K562 (cell line): ENCODE measurements at regions not wholly inside any gene's neighbourhood (a gene's known extent, or its start where the extent isn't known, plus 50 kb on each side); places are given as distances from the start of the nearest gene placed in this dataset.

Experiments used
- ATAC-seq: fragments of 200-7000 bp; cut with Tn5 transposase; 3 replicates; pipeline ENCODE4 v1.9.1; 2020; ENCODE audit warnings: moderate library complexity
- BruUV-seq: library from RNA; stranded (reverse); fragments of 400-500 nt; replicated peaks from 2 replicates; lab custom pipeline; 2021; lab: Mats Ljungman, UMichigan
- CTCF ChIA-PET: fragments of 300-600 bp; formaldehyde crosslinking; extraction: SDS; loops from one replicate; lab custom pipeline; 2021; ENCODE audit warnings: low intra/inter-chr PET ratio; lab: Yijun Ruan, JAX
- POLR2A ChIA-PET: fragments of 300-600, 350-650 bp; sonication (Branson Sonifier 250); formaldehyde crosslinking; extraction: SDS; loops from one replicate; lab custom pipeline; 2021; ENCODE audit warnings: antibody characterized with exemption, inconsistent platforms; lab: Yijun Ruan, JAX
- DNase-seq, 4 experiments: peaks; one replicate each; pipeline versions ENCODE4 v3.0.0 to v3.0.0-alpha.2; 2011 to 2018; ENCODE audit warnings: low spot score in 3 of 4, mixed read lengths in 3 of 4; ENCODE audit errors: extremely low read depth in 1 of 4
- FAIRE-seq: peaks from 2 replicates; lab custom pipeline; 2011; peaks lifted over from hg19 to GRCh38; lab: Jason Lieb, UNC
- H2AFZ ChIP-seq: 2 replicates; pipeline ENCODE4 v1.6.0; 2011; ENCODE audit warnings: low read depth, low read length, control low read depth, inconsistent platforms
- H3K27ac ChIP-seq: fragments of 200-600 bp; 3 replicates; pipeline ENCODE4 v1.8.0; 2011; ENCODE audit warnings: low read depth, mild to moderate bottlenecking, control low read depth, inconsistent platforms, low read length, moderate library complexity, mixed read lengths; ENCODE audit errors: extremely low read depth
- H3K27me3 ChIP-seq, 2 experiments: fragments of 300-600 bp in 1 of 2; 2 replicates in 1 of 2; 3 replicates in 1 of 2; pipeline versions ENCODE4 v1.6.0 to v1.8.0; 2011; ENCODE audit warnings: inconsistent platforms in 2 of 2, low read length in 2 of 2, mild to moderate bottlenecking in 1 of 2, mixed read lengths in 1 of 2, moderate library complexity in 1 of 2; ENCODE audit not compliant: control insufficient read depth in 2 of 2, insufficient read depth in 2 of 2
- H3K36me3 ChIP-seq: fragments of 300-600 bp; 3 replicates; pipeline ENCODE4 v1.8.0; 2011; ENCODE audit warnings: mild to moderate bottlenecking, low read length, inconsistent platforms; ENCODE audit not compliant: control insufficient read depth, insufficient read depth
- H3K4me1 ChIP-seq, 2 experiments: fragments of 200-600 bp in 1 of 2; replicated peaks in 1 of 2; 2 replicates in 1 of 2; 3 replicates in 1 of 2; pipeline versions ENCODE4 v1.5.1 to v1.8.0; 2011; ENCODE audit warnings: inconsistent platforms in 2 of 2, low read length in 2 of 2, mild to moderate bottlenecking in 1 of 2, mixed read lengths in 1 of 2, moderate library complexity in 1 of 2; ENCODE audit not compliant: control insufficient read depth in 2 of 2, insufficient read depth in 2 of 2
- H3K4me2 ChIP-seq: 2 replicates; pipeline ENCODE4 v1.6.1; 2011; ENCODE audit warnings: low read length, control low read depth, inconsistent platforms, mixed read lengths; ENCODE audit not compliant: insufficient read depth
- H3K4me3 ChIP-seq: fragments of 200-600 bp; sonication (generic), shearing (Covaris generic); 2 replicates; pipeline ENCODE4 v1.5.1; 2016; ENCODE audit warnings: control low read depth, inconsistent platforms
- H3K79me2 ChIP-seq: fragments of 200-600 bp; 3 replicates; pipeline ENCODE4 v1.8.0; 2011; ENCODE audit warnings: low read length, inconsistent platforms; ENCODE audit not compliant: control insufficient read depth, insufficient read depth
- H3K9ac ChIP-seq, 2 experiments: 2 replicates each; pipeline versions ENCODE4 v1.6.0 to v1.6.1; 2011; ENCODE audit warnings: low read depth in 2 of 2, low read length in 2 of 2, control low read depth in 1 of 2, inconsistent platforms in 1 of 2, mild to moderate bottlenecking in 1 of 2, mixed read lengths in 1 of 2; ENCODE audit not compliant: insufficient read depth in 1 of 2
- H3K9me1 ChIP-seq: one replicate; pipeline ENCODE4 v1.6.0; 2011; ENCODE audit warnings: inconsistent platforms, mild to moderate bottlenecking, low read length, moderate library complexity; ENCODE audit not compliant: control insufficient read depth, insufficient read depth
- H3K9me3 ChIP-seq: replicated peaks from 2 replicates; pipeline ENCODE4 v1.5.1; 2011; ENCODE audit warnings: low read depth, low read length, inconsistent platforms; ENCODE audit not compliant: control insufficient read depth, insufficient read depth
- H4K20me1 ChIP-seq: replicated peaks from 2 replicates; pipeline ENCODE4 v1.6.1; 2011; ENCODE audit warnings: low read length, inconsistent platforms, mixed read lengths; ENCODE audit not compliant: control insufficient read depth, insufficient read depth
- GABPB1 ChIP-seq: sonication (generic); formaldehyde crosslinking; IDR thresholded peaks from 2 replicates; pipeline ENCODE4 v1.8.0; 2022; ENCODE audit warnings: mild to moderate bottlenecking, missing genetic modification reagents
- HSF4 ChIP-seq: fragments of 250-450 bp; sonication (Bioruptor Pico); IDR thresholded peaks from 2 replicates; pipeline ENCODE4 v2.1.2; 2022; ENCODE audit warnings: mild to moderate bottlenecking, moderate library complexity, borderline replicate concordance
- JUN ChIP-seq, 2 experiments: sonication (generic) in 1 of 2; formaldehyde crosslinking in 1 of 2; IDR thresholded peaks; 2 replicates each; pipeline versions ENCODE4 v1.6.1 to v1.8.0; 2012 to 2022; ENCODE audit warnings: borderline replicate concordance in 2 of 2, mild to moderate bottlenecking in 2 of 2, improper control_type of control experiment in 1 of 2, low read depth in 1 of 2, low read length in 1 of 2, missing genetic modification reagents in 1 of 2
- L3MBTL2 ChIP-seq: fragments of 450-650 bp; IDR thresholded peaks from 2 replicates; pipeline ENCODE4 v1.6.1; 2016; ENCODE audit warnings: mild to moderate bottlenecking, moderate library complexity
- MCM5 ChIP-seq: fragments of 450-650 bp; IDR thresholded peaks from 2 replicates; pipeline ENCODE4 v1.6.1; 2016; ENCODE audit warnings: low read depth
- NFYB ChIP-seq: IDR thresholded peaks from 2 replicates; pipeline ENCODE4 v1.6.1; 2011; ENCODE audit warnings: mild to moderate bottlenecking, moderate library complexity; ENCODE audit not compliant: insufficient read length; ENCODE audit errors: extremely low read depth
- TSHZ1 ChIP-seq: fragments of 250-450 bp; sonication (Bioruptor Pico); IDR thresholded peaks from 2 replicates; pipeline ENCODE4 v1.4.0; 2020; ENCODE audit warnings: mild to moderate bottlenecking, moderate library complexity
- WGBS: fragments of 100-300 bp; shearing (Covaris generic); methylation state at CpG from one replicate; pipeline ENCODE4 v1.1.6; 2016; ENCODE audit warnings: low coverage, mixed read lengths; ENCODE audit not compliant: insufficient coverage; ENCODE audit errors: missing lambda C conversion rate; 5-methylcytosine and 5-hydroxymethylcytosine counted together
- in situ Hi-C: fragments of 300-500 bp; cut with MboI; formaldehyde crosslinking; loops from 4 replicates; pipeline ENCODE4 v1.15.0; 2018; ENCODE audit warnings: inconsistent platforms, mixed read lengths
- intact Hi-C: fragments of 100-400 bp; cut with micrococcal nuclease; formaldehyde crosslinking; loops from 2 replicates; pipeline ENCODE4 v1.14.2; 2022
- TF ChIP-seq, protein P1 (sequence below): fragments of 250-450 bp; sonication (Bioruptor Pico); IDR thresholded peaks from 2 replicates; pipeline ENCODE4 v1.8.0; 2021; ENCODE audit warnings: moderate library complexity, mild to moderate bottlenecking, inconsistent platforms
- TF ChIP-seq, protein P2 (sequence below), 2 experiments: fragments of 150-350 bp in 1 of 2; IDR thresholded peaks; 2 replicates each; pipeline ENCODE4 v1.6.1; 2012 to 2016; ENCODE audit warnings: low read depth in 2 of 2, low read length in 2 of 2, mild to moderate bottlenecking in 1 of 2, moderate library complexity in 1 of 2
- TF ChIP-seq, protein P3 (sequence below): sonication (generic); formaldehyde crosslinking; IDR thresholded peaks from 2 replicates; pipeline ENCODE4 v1.8.0; 2022; ENCODE audit warnings: mild to moderate bottlenecking, missing genetic modification reagents

- 0% methylated on average over 7 of the region's 8 CpGs for WGBS
- ChIA-PET CTCF (no interaction called here), POLR2A (no interaction called here)
- BruUV-seq: no TSS peak
- ATAC-seq: no peak
- no peaks in the 10 kb centered on the region for H3K36me3 ChIP-seq
- intact Hi-C loops: no loop called here
- no peak overlapping the region for H3K4me3 ChIP-seq
- H3K27ac ChIP-seq: no peak overlapping the region
- FAIRE-seq: no peak
- no peaks in the 10 kb centered on the region for H4K20me1 ChIP-seq
- DNase-seq: no peak
- in situ Hi-C loops: no loop called here
- no peak overlapping the region for H3K4me2 ChIP-seq
- no peaks in the 10 kb centered on the region for H3K9me1 ChIP-seq
- no peak overlapping the region for H2AFZ ChIP-seq
- H3K79me2 ChIP-seq: no peaks in the 10 kb centered on the region
- H3K4me1 ChIP-seq: no peaks in the 10 kb centered on the region
- H3K27me3 ChIP-seq: no peaks in the 10 kb centered on the region
- no peak overlapping the region for H3K9ac ChIP-seq
- H3K9me3 ChIP-seq: no peaks in the 10 kb centered on the region
- TF ChIP-seq L3MBTL2 (no peak), GABPB1 (no peak), NFYB (no peak), MCM5 (no peak), TSHZ1 (CRISPR knock-in tag) (no peak), HSF4 (no peak), JUN (IDR thresholded peaks at IDR 0.05; ENCODE audit: borderline replicate concordance, low read depth, low read length) (no peak), JUN (CRISPR knock-in tag; IDR thresholded peaks at IDR 0.05; ENCODE audit: borderline replicate concordance) (no peak)
- TF ChIP-seq, protein P1, sequence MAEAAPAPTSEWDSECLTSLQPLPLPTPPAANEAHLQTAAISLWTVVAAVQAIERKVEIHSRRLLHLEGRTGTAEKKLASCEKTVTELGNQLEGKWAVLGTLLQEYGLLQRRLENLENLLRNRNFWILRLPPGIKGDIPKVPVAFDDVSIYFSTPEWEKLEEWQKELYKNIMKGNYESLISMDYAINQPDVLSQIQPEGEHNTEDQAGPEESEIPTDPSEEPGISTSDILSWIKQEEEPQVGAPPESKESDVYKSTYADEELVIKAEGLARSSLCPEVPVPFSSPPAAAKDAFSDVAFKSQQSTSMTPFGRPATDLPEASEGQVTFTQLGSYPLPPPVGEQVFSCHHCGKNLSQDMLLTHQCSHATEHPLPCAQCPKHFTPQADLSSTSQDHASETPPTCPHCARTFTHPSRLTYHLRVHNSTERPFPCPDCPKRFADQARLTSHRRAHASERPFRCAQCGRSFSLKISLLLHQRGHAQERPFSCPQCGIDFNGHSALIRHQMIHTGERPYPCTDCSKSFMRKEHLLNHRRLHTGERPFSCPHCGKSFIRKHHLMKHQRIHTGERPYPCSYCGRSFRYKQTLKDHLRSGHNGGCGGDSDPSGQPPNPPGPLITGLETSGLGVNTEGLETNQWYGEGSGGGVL (CRISPR knock-in tag): no peak
- TF ChIP-seq, protein P2, sequence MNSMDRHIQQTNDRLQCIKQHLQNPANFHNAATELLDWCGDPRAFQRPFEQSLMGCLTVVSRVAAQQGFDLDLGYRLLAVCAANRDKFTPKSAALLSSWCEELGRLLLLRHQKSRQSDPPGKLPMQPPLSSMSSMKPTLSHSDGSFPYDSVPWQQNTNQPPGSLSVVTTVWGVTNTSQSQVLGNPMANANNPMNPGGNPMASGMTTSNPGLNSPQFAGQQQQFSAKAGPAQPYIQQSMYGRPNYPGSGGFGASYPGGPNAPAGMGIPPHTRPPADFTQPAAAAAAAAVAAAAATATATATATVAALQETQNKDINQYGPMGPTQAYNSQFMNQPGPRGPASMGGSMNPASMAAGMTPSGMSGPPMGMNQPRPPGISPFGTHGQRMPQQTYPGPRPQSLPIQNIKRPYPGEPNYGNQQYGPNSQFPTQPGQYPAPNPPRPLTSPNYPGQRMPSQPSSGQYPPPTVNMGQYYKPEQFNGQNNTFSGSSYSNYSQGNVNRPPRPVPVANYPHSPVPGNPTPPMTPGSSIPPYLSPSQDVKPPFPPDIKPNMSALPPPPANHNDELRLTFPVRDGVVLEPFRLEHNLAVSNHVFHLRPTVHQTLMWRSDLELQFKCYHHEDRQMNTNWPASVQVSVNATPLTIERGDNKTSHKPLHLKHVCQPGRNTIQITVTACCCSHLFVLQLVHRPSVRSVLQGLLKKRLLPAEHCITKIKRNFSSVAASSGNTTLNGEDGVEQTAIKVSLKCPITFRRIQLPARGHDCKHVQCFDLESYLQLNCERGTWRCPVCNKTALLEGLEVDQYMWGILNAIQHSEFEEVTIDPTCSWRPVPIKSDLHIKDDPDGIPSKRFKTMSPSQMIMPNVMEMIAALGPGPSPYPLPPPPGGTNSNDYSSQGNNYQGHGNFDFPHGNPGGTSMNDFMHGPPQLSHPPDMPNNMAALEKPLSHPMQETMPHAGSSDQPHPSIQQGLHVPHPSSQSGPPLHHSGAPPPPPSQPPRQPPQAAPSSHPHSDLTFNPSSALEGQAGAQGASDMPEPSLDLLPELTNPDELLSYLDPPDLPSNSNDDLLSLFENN (IDR thresholded peaks at IDR 0.05; ENCODE audit: low read depth in 2 of 2, low read length in 2 of 2): no peak
- TF ChIP-seq, protein P3, sequence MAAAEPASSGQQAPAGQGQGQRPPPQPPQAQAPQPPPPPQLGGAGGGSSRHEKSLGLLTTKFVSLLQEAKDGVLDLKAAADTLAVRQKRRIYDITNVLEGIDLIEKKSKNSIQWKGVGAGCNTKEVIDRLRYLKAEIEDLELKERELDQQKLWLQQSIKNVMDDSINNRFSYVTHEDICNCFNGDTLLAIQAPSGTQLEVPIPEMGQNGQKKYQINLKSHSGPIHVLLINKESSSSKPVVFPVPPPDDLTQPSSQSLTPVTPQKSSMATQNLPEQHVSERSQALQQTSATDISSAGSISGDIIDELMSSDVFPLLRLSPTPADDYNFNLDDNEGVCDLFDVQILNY (CRISPR knock-in tag): no peak
Observed at GRCh38 chr12:58701536-58701935, 218.8 kb downstream of the LRIG3 start.
